IMR-90 (cell line): ENCODE measurements at regions not wholly inside any gene's neighbourhood (a gene's known extent, or its start where the extent isn't known, plus 50 kb on each side); places are given as distances from the start of the nearest gene placed in this dataset.

Experiments used
- CTCF ChIP-seq: conservative IDR thresholded peaks from 2 replicates; pipeline ENCODE4 v1.5.1; 2012; ENCODE audit warnings: mild to moderate bottlenecking, low read depth, low read length, improper control_type of control experiment
- POLR2A ChIP-seq: IDR thresholded peaks from 2 replicates; pipeline ENCODE4 v1.6.1; 2012; ENCODE audit warnings: mild to moderate bottlenecking, low read depth, low read length

- TF ChIP-seq CTCF, result no peak
- no peak for TF ChIP-seq POLR2A
These were observed 476.0 kb upstream of the ONECUT1 start for GRCh38 chr15:53266176-53266575.
